Activated CD8-positive, alpha-beta memory T cell treated with anti-CD3 and anti-CD28 coated beads, Interleukin-2, amount 50 U/mL, for 1 hour (primary cell): ENCODE measurements at regions not wholly inside any gene's neighbourhood (a gene's known extent, or its start where the extent isn't known, plus 50 kb on each side); places are given as distances from the start of the nearest gene placed in this dataset.

Experiments used
- DNase-seq: peaks from one replicate; pipeline ENCODE4 v3.0.0-alpha.2; 2020; ENCODE audit errors: extremely low read depth

DNA sequence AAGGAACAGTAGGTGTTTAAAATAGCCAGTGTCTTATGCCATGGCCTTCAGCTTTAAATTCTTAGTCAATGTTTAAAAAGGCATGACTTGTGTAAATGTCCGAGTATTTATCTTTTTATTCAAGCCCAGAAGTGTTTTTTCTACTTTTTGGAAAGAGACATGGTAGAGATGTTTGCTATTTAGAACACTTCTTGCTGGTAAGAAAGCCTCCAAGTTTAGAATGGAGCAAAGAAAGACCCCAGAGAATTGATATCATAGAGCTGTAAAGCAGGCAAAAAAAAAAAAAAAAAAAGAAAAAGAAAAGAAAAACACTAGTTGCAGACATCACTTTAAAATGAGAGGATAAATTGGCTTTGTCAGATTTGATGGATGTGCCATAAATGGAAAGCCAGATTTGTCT is 375.1 kb downstream of the TMEM167A start:
- no peak for DNase-seq

GRCh38 chr5:82699737-82700136 is 377.5 kb downstream of the TMEM167A start:
- no peak for DNase-seq

DNA sequence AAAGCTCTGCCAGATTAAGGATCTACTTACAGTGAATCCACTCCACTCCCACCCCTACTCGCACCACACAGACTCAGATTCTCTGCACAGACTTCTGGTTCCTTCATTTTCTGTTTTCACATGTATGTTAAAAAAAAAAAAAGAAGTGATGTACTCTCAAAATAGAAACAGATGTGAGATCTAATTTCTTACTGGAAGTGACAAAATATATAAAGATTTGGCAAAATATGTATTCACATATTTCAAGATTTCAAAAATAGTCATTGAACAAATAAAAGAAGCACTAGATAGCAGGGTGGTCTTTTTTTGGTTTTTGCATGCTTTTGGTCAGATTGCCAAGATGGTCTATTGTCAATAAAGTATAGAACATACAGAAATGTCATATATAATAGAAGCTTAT is 379.2 kb downstream of the TMEM167A start:
- no peak for DNase-seq

DNA sequence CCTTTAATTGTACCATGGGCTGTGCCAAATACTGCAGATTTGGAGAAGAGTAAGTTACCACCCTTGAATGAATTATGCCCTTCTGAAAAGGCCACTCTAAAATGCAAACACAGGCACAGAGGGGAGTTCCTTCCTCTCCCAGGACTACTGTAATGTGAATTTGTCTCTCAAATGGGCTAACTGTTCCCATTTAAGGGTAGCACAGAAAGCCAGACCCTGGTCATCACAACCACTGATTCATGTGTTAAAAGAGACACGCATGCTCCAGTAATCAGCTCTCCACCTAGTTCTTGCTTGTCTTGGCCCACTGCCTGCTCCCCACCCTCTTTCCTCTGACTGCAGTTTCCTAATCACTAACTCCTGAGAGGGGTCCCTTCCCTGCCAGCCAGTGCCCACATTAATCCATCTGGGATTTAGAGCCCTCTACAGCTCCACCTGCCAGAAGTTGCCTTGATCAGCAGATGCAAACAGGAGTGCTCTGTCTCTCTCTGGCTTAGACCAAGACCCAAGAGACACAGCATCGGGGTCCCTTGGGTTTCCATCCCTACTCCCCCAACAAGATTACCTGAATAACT is 382.4 kb downstream of the TMEM167A start:
- no peak for DNase-seq

DNA sequence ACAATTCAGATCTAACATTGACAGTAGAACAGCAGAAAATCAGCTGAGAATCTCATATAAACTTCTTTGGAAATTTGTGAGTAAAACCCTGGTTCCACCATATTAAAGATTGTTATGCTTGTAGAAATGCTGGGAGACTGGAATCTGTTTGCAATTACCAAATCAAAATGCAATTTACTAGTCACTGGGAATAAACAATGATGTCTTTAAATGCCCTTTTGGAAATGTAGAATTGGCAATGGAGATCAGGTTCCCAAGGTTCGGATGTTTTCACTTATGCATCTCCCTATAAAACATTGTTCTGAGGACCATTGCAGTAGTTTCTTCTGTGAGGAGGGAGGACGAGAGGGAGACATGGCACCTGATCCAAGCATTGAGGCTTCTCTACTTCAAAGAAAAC is 384.4 kb downstream of the TMEM167A start:
- no peak for DNase-seq

- DNase-seq: no peak
Observed at GRCh38 chr5:82684659-82685058, 392.5 kb downstream of the TMEM167A start.

DNA sequence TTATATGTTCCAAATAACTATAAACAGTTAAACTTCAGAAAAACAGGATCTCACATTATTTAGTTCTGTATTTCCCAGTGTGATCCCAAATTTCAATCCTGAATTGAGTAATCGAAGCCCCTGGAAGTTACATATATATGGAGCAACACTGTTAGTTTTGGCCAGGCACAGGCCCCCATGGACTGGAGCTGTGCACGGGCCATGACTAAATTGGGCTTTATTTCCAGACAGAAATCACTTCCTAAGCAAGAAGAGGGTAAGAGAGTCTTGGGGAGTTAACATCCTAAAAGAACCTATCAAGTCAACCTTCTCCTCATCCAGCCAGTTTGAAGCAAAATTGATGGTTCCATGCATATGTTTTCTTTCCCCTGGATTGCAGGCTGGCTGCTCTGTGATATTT is 393.0 kb downstream of the TMEM167A start:
- no peak for DNase-seq

DNA sequence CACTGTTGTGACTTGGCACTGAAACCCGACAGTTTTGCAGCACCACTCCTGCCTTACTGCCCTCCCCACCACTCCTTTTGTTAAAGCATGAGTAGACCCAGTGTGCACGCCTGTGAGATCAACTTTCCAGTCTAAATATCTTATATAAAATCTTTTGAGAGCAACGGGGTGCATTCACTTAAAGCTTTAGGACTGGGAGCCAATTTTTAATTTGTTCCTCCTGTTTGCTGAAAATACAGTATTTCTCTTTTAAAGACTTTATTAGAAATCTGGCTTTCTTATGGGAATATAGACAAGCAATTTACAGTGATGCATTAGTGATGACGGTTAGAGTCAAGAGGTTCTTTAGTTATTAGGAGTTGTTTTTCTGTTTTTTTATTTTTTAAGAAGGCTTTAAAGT is 397.5 kb downstream of the TMEM167A start:
- no peak for DNase-seq

- no peak for DNase-seq
Observed at GRCh38 chr5:82676661-82677060, 398.5 kb upstream of the RPS23 start.

GRCh38 chr5:82674671-82675070 is 396.5 kb upstream of the RPS23 start:
- no peak for DNase-seq

- DNase-seq: no peak
Observed at GRCh38 chr5:82673057-82673809, 395.1 kb upstream of the RPS23 start.

- no peak for DNase-seq
Observed at GRCh38 chr5:82670692-82671091, 392.5 kb upstream of the RPS23 start.

- no peak for DNase-seq
Observed at GRCh38 chr5:82669720-82670119, 391.6 kb upstream of the RPS23 start.

DNA sequence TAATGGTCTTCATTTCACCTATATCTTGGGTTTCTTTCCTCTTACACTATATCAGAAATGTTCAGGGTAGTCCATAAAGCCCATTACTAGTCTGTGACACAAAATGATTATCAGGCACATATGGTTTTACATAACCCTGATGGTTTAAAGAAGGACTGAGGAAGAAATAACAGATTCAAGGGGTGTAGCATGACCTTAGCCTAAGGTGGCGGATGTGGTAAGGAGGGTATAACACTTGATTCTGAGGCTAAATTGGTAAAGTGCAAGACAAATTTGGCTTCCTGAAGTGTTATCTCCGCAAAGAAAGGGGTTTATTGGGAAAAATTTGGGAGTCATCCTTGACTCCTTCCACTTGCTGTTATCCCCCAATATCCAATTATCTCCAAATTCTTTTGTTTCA is 388.2 kb upstream of the RPS23 start:
- DNase-seq: no peak

DNA sequence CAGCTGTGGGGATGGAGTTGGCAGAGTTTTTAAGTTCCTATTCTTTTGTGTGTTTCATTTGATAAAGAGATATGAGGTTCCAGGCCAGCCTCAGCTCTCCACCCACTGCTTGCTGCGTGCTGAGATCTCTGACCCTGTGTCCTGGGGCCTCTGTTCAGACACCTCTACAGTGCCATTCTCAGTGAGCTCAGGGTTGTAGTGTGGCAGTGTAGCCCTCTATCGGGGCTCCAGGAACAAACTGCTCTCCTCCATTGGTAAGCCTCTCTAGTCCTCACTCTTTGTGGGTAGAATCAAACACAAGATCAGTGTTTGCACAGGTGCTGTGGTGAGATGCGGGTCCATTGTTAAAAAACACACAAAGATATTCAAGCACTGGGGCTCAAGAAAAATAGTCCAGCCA is 386.6 kb upstream of the RPS23 start:
- DNase-seq: no peak

- no peak for DNase-seq
Observed at GRCh38 chr5:82663225-82663624, 385.1 kb upstream of the RPS23 start.

DNA sequence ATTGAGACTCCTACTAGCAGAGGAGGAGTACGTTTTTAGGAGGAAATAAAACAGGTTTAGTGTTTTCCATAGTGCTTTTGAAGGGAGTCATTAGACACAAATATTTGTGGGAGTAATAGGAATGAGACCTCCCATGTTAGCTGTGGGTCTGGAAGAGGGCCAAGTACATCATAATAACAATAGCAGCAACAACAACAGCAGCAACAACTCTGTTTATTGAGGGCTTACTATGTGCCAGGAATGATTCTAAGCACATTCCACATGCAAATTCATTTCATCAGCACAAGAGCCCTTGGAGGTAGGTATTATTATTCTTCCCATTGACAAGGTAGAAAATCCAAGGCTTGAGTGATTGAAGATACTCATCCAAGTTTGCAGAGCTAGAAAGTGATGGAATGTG is 384.2 kb upstream of the RPS23 start:
- DNase-seq: no peak

- no peak for DNase-seq
Observed at GRCh38 chr5:82661933-82662332, 383.8 kb upstream of the RPS23 start.

DNA sequence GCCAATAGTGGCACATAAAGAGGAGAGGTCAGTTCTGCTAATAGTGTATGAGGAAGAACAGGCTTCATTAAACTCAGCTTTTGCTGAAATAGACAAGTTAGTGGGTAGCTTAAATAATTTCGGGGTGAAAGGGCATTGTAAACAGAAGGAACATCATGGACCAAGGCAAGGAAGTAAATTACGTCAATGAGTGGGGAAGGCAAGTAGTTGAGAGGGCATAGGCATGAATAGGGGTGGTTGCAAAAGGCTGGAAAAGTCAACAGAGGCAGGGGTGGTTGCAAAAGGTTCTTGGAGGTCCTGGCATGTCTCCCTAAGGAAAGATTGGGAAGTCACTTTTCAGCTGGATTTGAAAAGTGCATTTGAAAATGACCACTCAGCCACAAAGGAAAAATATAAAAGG is 383.3 kb upstream of the RPS23 start:
- no peak for DNase-seq

GRCh38 chr5:82659115-82659514 is 381.0 kb upstream of the RPS23 start:
- DNase-seq: no peak

- no peak for DNase-seq
Observed at GRCh38 chr5:82657033-82657699, 379.0 kb upstream of the RPS23 start.

- DNase-seq: no peak
Observed at GRCh38 chr5:82656341-82656761, 378.2 kb upstream of the RPS23 start.

GRCh38 chr5:82655078-82655477 is 376.9 kb upstream of the RPS23 start:
- no peak for DNase-seq
